ENCODE measurements at regions not wholly inside any gene's neighbourhood (a gene's known extent, or its start where the extent isn't known, plus 50 kb on each side); places are given as distances from the start of the nearest gene placed in this dataset.
"Not testable (repeated sequence)": the region's sequence is repeated elsewhere in the genome, so short reads cannot be mapped to it uniquely, and the experiment has no call there.

GRCh38 chr5:118478852-118479251 lies 509.5 kb downstream of the DTWD2 start:
- ATAC-seq, result no peak
- no peak for DNase-seq

DNA sequence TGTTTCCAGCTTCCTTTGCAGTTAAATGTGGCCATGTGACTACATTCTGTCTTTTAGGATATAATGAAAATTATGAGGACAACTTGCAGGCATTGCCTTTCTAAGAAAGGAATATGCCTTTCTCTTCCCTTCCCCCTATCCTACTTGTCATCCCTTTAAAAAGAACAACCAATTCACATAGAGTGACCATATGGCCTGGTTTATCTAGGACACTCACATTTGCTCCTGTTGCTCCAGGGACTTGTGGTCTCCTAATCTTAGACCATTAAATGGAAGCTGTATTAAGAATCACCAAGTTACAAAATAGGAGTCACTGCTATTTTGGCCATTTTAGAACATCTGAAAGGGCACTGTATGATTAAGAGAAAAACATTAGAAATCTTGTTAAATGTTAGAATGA lies 520.3 kb downstream of the DTWD2 start:
- ATAC-seq, result no peak
- DNase-seq, result no peak

DNA sequence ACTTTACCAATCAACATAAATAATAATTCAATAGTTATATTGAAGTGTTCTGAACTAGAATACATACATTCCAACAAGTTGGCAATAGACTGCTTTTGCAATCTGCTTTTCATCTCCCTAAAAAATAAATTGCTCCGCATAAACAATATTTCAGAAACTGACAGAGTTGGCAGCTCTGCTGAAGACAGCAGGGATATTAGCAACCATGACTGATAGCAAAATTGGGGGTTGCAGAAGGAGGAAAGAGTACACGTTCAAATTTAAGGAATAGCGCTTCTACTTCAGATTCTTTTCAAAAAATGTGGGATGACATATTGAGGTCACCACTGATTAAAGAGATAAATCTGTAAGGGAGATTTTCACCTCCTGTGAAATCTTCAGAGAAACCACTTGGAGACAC lies 521.2 kb downstream of the DTWD2 start:
- no peak for DNase-seq
- no peak for ATAC-seq

DNA sequence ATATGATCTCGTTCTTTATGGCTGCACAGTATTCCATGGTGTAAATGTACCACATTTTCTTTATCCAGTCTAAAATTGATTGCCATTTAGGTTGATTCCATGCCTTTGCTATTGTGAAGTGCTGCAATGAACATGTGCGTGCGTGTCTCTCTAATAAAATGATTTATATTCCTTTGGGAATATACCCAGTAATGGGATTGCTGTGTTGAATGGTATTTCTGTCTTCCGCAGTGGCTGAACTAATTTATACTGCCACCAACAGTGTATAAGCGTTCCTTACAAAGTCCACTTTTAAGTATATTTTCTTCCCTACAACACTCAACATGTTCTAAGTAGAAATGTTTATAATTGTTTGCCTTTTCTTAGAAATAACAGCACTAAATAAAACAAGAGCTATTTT lies 521.9 kb downstream of the DTWD2 start:
- DNase-seq, result no peak

GRCh38 chr5:118462276-118462675 lies 526.1 kb downstream of the DTWD2 start:
- not testable (repeated sequence) for ATAC-seq, DNase-seq

More for the DNA sequence above, 521.9 kb downstream of the DTWD2 start:
- ATAC-seq, result no peak

DNA sequence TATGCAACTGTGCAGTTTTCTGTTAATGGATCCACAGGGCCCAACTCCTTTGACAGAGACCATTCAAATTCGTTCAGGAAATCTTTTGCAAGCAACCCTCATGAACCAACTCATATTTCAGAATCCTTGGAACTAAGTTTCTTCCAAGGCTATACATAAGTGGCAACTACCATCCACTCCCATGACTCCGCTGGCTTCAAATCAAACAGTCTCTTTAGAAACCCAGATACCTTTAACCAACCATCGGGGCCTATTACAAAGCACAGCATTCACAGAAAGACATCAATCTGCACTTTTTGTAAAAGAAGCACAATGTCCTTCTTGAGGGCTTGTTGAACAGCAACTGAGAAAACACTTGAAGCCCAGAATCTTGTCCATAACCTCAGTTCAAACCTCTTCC lies 526.9 kb downstream of the DTWD2 start:
- no peak for DNase-seq
- ATAC-seq, result no peak

- DNase-seq, result no peak
- no peak for ATAC-seq
Observed at GRCh38 chr5:118459490-118459889, 528.9 kb downstream of the DTWD2 start.

DNA sequence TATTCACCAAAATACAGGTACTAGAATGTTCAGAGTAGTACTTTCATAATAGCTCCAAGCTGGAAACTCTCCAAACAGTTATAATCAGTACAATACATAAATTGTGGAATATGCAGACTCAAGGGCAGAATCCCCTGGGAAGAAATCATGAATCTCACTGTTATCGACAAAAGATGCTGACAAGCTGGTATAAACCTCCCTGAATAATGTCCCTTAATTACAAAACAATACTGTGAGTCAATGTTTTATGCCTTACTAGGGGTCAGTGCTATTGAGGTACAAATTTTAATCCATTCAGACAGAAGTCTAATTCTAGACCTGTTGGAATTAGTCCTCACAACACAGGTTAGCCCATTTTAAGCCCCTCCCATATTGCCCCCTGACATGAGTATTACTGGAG lies 532.3 kb downstream of the DTWD2 start:
- DNase-seq, result no peak
- ATAC-seq, result no peak

DNA sequence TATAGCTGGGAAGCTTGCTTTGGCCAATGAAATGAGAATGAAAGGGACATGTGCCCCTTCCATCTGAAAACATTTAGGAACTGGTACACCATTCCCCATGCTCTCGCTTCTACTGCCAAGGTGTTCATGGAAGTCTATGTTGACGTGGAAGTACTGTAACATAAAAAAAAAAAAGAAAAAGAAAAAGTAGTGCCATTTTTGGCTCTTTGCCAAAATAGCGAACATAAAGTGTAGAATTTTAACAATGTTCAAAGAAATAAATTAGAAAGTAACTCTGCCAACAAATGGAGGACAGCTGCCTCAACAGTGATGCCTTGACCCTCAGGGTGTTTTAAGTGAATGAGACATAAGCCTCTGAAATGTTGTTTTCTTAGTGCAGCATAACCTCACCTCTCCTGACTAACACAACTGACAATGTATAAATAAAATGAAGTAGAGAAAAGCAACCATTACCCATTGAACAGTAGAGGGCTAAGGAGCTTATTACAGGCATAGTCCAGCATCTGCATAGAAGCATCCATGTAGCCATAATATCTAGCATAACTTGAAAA lies 536.6 kb downstream of the DTWD2 start:
- no peak for DNase-seq
- no peak for ATAC-seq

- DNase-seq, result no peak
- ATAC-seq, result no peak
Observed at GRCh38 chr5:118450554-118451332, 537.6 kb downstream of the DTWD2 start.

DNA sequence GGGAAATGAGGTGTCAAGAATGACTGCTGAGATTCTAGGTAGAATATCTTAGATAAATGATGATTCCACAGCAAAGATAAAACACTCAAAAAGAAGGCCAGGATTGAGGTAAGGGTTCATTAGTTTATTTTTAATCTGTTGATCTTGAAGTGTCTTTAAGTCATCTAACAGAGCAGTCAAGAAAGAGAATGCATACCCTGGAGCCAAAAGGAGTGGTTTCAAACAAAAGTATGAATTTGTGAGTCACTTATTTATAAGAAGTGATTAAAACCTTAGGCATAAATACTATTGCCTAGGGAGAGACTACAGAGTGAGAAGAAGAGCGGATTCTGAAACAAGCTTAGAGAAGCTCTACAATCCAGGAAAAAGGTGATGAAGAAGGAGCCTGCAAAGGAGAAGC lies 541.0 kb downstream of the DTWD2 start:
- no peak for DNase-seq
- no peak for ATAC-seq

DNA sequence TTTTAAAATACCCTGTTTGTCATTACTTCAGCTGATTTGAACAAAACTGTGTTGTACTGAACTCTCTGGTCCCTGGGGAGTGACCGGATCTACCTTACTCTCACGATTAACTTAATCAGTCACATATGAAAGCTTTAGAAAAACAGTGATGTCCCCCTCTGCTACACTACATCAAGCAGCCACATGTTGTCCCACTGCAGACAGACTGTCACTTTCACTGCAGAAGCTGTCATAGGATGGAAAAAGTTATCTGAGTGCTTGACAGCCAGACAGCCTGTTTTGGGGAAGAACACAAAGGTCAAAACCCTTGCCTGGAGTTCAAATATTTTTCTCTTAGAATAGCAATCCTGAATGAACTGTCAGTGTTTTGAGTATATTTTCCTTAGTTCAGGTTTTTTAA lies 546.4 kb downstream of the DTWD2 start:
- no peak for DNase-seq
- no peak for ATAC-seq

DNA sequence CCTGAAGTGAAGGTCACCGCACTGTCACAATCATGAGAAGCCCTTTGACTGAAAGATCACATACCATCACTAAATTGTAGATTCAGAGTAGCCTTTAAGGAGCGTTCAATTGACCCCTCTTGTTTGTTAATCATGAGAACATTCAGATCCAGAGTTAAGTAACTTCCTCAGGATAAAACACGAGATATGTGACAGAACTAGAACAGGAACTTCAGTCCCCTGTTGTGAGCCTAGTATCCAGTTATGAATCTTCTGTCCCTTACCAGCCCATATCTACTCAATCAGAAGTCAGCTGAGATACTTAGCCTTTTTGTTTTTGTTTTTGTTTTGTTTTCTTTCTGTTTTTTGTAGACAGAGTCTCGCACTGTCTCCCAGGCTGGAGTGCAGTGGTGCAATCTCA lies 547.3 kb downstream of the DTWD2 start:
- DNase-seq, result no peak
- ATAC-seq, result no peak

DNA sequence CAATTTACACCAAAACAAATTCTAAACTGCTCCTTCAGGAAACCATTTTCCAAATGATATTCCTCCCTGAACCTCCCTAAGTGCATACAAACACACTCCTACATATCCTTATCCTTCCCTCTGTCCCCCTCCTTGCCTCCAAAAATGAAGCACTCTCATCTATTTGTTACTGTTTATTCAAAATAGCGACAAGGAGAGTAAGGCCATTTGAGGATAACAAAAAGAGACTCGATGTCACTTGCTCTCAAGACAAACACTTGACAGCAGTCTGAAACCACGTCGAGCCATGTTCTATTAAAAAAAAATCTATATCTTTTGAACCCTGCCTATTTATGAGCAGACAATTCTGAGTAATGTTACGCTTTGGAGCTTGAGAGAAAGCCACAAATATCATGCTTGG lies 547.9 kb downstream of the DTWD2 start:
- ATAC-seq (no peak), DNase-seq (no peak)

GRCh38 chr5:118439831-118440230 lies 548.5 kb downstream of the DTWD2 start:
- ATAC-seq (no peak), DNase-seq (no peak)

GRCh38 chr5:118435131-118435530 lies 553.2 kb downstream of the DTWD2 start:
- ATAC-seq, result no peak

GRCh38 chr5:118434522-118434921 lies 553.8 kb downstream of the DTWD2 start:
- no peak for DNase-seq

More at GRCh38 chr5:118435131-118435530, 553.2 kb downstream of the DTWD2 start:
- no peak for DNase-seq

DNA sequence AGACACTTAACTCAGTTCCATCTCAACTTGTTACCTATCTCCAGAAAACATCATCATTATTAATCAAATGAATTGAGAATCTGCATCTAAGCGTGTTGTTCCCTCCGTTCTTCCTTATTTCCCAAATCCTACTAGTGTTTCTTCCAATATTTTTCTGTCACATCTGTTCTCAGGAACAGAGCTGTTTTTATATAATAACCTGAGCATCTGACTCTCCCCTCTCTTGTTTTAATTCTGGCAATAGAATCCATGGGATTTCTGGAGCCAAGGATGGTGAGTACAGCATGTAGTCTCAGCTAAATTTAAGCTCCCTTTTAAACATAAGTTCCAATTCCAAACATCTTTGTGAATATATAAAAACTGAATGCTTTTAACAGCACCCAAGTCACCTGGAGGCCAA lies 558.3 kb downstream of the DTWD2 start:
- ATAC-seq, result no peak
- DNase-seq, result no peak

More at GRCh38 chr5:118434522-118434921, 553.8 kb downstream of the DTWD2 start:
- ATAC-seq, result no peak

GRCh38 chr5:118407958-118408357 lies 580.4 kb downstream of the DTWD2 start:
- DNase-seq, result no peak
- no peak for ATAC-seq

- DNase-seq (no peak), ATAC-seq (no peak)
Observed at GRCh38 chr5:118405650-118406061, 582.7 kb downstream of the DTWD2 start.

DNA sequence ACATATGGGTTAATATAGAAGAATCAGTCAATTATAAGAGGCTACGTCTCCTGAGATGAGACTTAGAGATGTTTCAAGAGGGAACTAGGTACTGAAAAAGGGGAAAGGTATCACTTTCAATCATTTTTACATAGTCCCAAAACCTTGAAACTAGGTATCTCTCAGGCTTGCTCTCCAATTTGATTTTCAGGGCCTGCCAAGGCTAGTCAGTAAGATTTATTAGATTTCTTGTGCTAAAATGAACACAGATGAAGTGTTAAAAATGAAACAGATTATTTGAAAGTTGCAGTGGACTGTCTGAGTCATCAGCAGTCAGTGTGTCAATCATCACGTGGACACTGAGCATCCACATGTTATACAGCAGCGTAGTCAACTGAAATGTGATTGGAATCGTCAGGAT lies 591.1 kb downstream of the DTWD2 start:
- no peak for DNase-seq

DNA sequence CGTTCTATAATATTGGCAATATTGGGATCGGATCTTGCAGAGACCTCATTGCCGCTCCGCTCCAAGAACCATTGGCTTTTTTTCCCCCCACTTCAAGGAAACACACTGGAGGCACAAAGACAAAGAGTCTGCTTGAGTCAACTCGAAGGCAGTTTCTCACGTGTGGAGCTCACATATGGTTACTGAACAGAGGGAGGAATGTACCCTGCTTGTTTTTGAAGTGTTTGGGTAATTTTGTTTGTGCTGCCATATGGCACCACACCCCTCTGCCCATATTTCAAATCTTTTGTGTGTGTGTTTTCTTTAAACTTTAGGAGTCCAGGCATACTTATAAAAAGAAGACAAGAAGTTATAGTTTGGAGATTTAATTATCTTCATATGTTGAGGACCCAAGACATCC lies 595.9 kb downstream of the DTWD2 start:
- ATAC-seq, result no peak

More for the DNA sequence above, 591.1 kb downstream of the DTWD2 start:
- ATAC-seq, result no peak

GRCh38 chr5:118382931-118383330 lies 605.4 kb downstream of the DTWD2 start:
- ATAC-seq, DNase-seq: not testable (repeated sequence)

More for the DNA sequence above, 595.9 kb downstream of the DTWD2 start:
- no peak for DNase-seq

DNA sequence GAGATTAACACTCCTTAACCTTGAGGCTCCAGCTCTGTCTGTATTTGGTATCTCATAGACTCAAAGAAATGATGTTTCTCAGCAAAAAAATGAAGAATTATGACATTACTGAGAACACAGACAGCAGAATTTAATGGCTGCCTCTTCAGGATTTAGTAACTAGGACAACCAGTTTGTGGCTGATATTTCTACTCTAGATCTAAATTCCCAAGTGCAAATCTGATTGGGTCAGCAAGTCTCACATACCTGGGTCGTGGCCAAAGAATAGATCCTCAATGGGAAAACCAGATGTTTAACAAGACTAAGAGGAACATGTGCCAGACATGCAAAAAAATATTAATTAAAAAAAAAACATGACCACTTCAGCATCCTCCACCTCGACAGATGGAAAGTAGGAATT lies 608.9 kb downstream of the DTWD2 start:
- DNase-seq (no peak), ATAC-seq (no peak)

All from stimulated activated naive CD8-positive, alpha-beta T cell treated with anti-CD3 and anti-CD28 coated beads, Interleukin-15, Interleukin-2, amounts not matched to agents 100 U/mL and 50 U/mL, for 24 hours (primary cell).